ENCODE measurements at regions not wholly inside any gene's neighbourhood (a gene's known extent, or its start where the extent isn't known, plus 50 kb on each side); places are given as distances from the start of the nearest gene placed in this dataset.

- TF ChIP-seq YY1 (IDR thresholded peaks at IDR 0.05; ENCODE audit: insufficient read depth, insufficient read length) (no peak), ZNF274 (IDR thresholded peaks at IDR 0.05; ENCODE audit: low read depth, low read length) (no peak), SUZ12 (IDR thresholded peaks at IDR 0.05; ENCODE audit: extremely low read depth, insufficient read depth, insufficient read length) (no peak)
These were observed 188.2 kb downstream of the ZBTB18 start for GRCh38 chr1:244239261-244239770.

Data from NT2/D1 (cell line).